H1 (cell line): ENCODE measurements at regions not wholly inside any gene's neighbourhood (a gene's known extent, or its start where the extent isn't known, plus 50 kb on each side); places are given as distances from the start of the nearest gene placed in this dataset.

Experiments
- CTCF ChIA-PET: fragments of 300-600 bp; sonication (Branson Sonifier 250); formaldehyde crosslinking; loops from one replicate; lab custom pipeline; 2021; ENCODE audit not compliant: partially characterized antibody; lab: Charles Lee
- POLR2A ChIA-PET: fragments of 300-600 bp; sonication (Branson Sonifier 250); formaldehyde crosslinking; loops from one replicate; lab custom pipeline; 2021; ENCODE audit warnings: inconsistent platforms; ENCODE audit not compliant: partially characterized antibody; lab: Charles Lee
- DNase-seq, 2 experiments: peaks; one replicate each; pipeline versions ENCODE4 v3.0.0 to v3.0.0-alpha.2; 2010 to 2022; ENCODE audit warnings: low spot score in 2 of 2, low read depth in 1 of 2, mixed read lengths in 1 of 2
- FAIRE-seq: peaks from 2 replicates; lab custom pipeline; 2011; peaks lifted over from hg19 to GRCh38; lab: Jason Lieb, UNC
- H2AFZ ChIP-seq: 2 replicates; pipeline ENCODE4 v1.8.1; 2012; ENCODE audit warnings: low read length, inconsistent platforms
- H2AK5ac ChIP-seq: 2 replicates; pipeline ENCODE4 v1.6.1; 2013; ENCODE audit warnings: low read depth, low read length
- H2BK120ac ChIP-seq: replicated peaks from 2 replicates; pipeline ENCODE3; 2013; ENCODE audit warnings: low read depth, low read length, inconsistent platforms
- H2BK12ac ChIP-seq: 2 replicates; pipeline ENCODE4 v1.6.1; 2013; ENCODE audit warnings: low read depth, low read length
- H2BK15ac ChIP-seq: 2 replicates; pipeline ENCODE4 v1.6.1; 2013; ENCODE audit warnings: low read length
- H2BK20ac ChIP-seq: 2 replicates; pipeline ENCODE4 v1.6.1; 2013; ENCODE audit warnings: low read length
- H2BK5ac ChIP-seq: 2 replicates; pipeline ENCODE4 v1.6.1; 2013; ENCODE audit warnings: low read depth, low read length
- H3K14ac ChIP-seq: 2 replicates; pipeline ENCODE4 v1.6.1; 2013; ENCODE audit warnings: inconsistent platforms; ENCODE audit not compliant: insufficient read length
- H3K18ac ChIP-seq: 2 replicates; pipeline ENCODE4 v1.6.1; 2013; ENCODE audit warnings: low read length; ENCODE audit errors: extremely low read depth
- H3K23ac ChIP-seq: 2 replicates; pipeline ENCODE4 v1.6.1; 2013; ENCODE audit warnings: inconsistent platforms; ENCODE audit not compliant: insufficient read length
- H3K23me2 ChIP-seq: 2 replicates; pipeline ENCODE4 v1.6.1; 2013; ENCODE audit warnings: low read depth, low read length
- H3K27ac ChIP-seq: 2 replicates; pipeline ENCODE4 v1.6.1; 2011; ENCODE audit warnings: low read depth, low read length, inconsistent platforms
- H3K27me3 ChIP-seq, 4 experiments: replicated peaks in 1 of 4; 1 replicate in 1 of 4; 2 replicates in 3 of 4; pipeline versions ENCODE4 v1.6.1 to v1.8.1; 2011 to 2013; ENCODE audit warnings: low read length in 3 of 4, mild to moderate bottlenecking in 3 of 4, inconsistent platforms in 2 of 4, mixed read lengths in 2 of 4, moderate library complexity in 1 of 4; ENCODE audit not compliant: control insufficient read depth in 3 of 4, insufficient read depth in 3 of 4; ENCODE audit errors: extremely low read depth in 1 of 4
- H3K36me3 ChIP-seq, 4 experiments: 2 replicates each; pipeline versions ENCODE4 v1.6.1 to v1.8.1; 2011 to 2013; ENCODE audit warnings: mild to moderate bottlenecking in 4 of 4, low read length in 3 of 4, moderate library complexity in 2 of 4, control low read depth in 1 of 4, inconsistent platforms in 1 of 4; ENCODE audit not compliant: insufficient read depth in 4 of 4, control insufficient read depth in 2 of 4
- H3K4ac ChIP-seq: replicated peaks from 2 replicates; pipeline ENCODE3; 2013; ENCODE audit warnings: low read length, low read depth, mixed read lengths, inconsistent platforms; ENCODE audit not compliant: insufficient read length
- H3K4me1 ChIP-seq, 4 experiments: replicated peaks in 1 of 4; 1 replicate in 1 of 4; 2 replicates in 3 of 4; pipeline versions ENCODE4 v1.6.1 to v1.8.1; 2011 to 2013; ENCODE audit warnings: low read length in 3 of 4, inconsistent platforms in 2 of 4, mixed read lengths in 1 of 4; ENCODE audit not compliant: insufficient read depth in 4 of 4, control insufficient read depth in 3 of 4
- H3K4me2 ChIP-seq, 2 experiments: 2 replicates each; pipeline versions ENCODE4 v1.6.1 to v1.8.1; 2011 to 2013; ENCODE audit warnings: low read depth in 2 of 2, low read length in 2 of 2, control low read depth in 1 of 2, inconsistent platforms in 1 of 2, mild to moderate bottlenecking in 1 of 2; ENCODE audit not compliant: insufficient read depth in 1 of 2
- H3K4me3 ChIP-seq, 4 experiments: fragments of 200-600, 300-600 bp in 1 of 4; sonication (generic), shearing (Covaris generic), sonication (Bioruptor Twin) in 1 of 4; 2 replicates each; pipeline versions ENCODE4 v1.5.1 to v1.8.1; 2011 to 2016; ENCODE audit warnings: low read length in 4 of 4, low read depth in 3 of 4, control low read depth in 2 of 4, inconsistent platforms in 2 of 4, mild to moderate bottlenecking in 2 of 4, mixed read lengths in 1 of 4, moderate library complexity in 1 of 4; ENCODE audit not compliant: insufficient read depth in 2 of 4; ENCODE audit errors: extremely low read depth in 1 of 4
- H3K56ac ChIP-seq: replicated peaks from 2 replicates; pipeline ENCODE3; 2013; ENCODE audit warnings: low read depth, mild to moderate bottlenecking, mixed read lengths, low read length, inconsistent platforms; ENCODE audit not compliant: insufficient read length
- H3K79me1 ChIP-seq: 2 replicates; pipeline ENCODE4 v1.6.1; 2013; ENCODE audit warnings: low read depth, low read length, control low read depth
- H3K79me2 ChIP-seq, 2 experiments: 2 replicates each; pipeline versions ENCODE4 v1.6.1 to v1.8.1; 2012 to 2013; ENCODE audit warnings: low read length in 2 of 2, mild to moderate bottlenecking in 2 of 2, inconsistent platforms in 1 of 2; ENCODE audit not compliant: insufficient read depth in 2 of 2, control insufficient read depth in 1 of 2
- H3K9ac ChIP-seq, 4 experiments: replicated peaks in 1 of 4; 1 replicate in 1 of 4; 2 replicates in 3 of 4; pipeline versions ENCODE4 v1.6.1 to v1.8.1; 2011 to 2013; ENCODE audit warnings: low read depth in 3 of 4, low read length in 3 of 4, control low read depth in 2 of 4, mild to moderate bottlenecking in 2 of 4, moderate library complexity in 2 of 4, inconsistent platforms in 1 of 4; ENCODE audit errors: extremely low read depth in 1 of 4
- H3K9me3 ChIP-seq, 2 experiments: 2 replicates each; pipeline versions ENCODE4 v1.6.1 to v1.8.1; 2012 to 2013; ENCODE audit warnings: mild to moderate bottlenecking in 2 of 2, moderate library complexity in 2 of 2, control low read depth in 1 of 2, inconsistent platforms in 1 of 2, low read depth in 1 of 2, low read length in 1 of 2, mixed read lengths in 1 of 2; ENCODE audit not compliant: insufficient read depth in 2 of 2
- H4K20me1 ChIP-seq, 2 experiments: replicated peaks in 1 of 2; 2 replicates each; pipeline versions ENCODE3 to v1.8.1; 2011 to 2013; ENCODE audit warnings: inconsistent platforms in 2 of 2, low read length in 2 of 2, mild to moderate bottlenecking in 1 of 2; ENCODE audit not compliant: insufficient read depth in 2 of 2, control insufficient read depth in 1 of 2
- H4K5ac ChIP-seq: 2 replicates; pipeline ENCODE4 v1.6.1; 2013; ENCODE audit warnings: low read length, low read depth, mixed read lengths, inconsistent platforms; ENCODE audit not compliant: insufficient read length
- H4K8ac ChIP-seq: 2 replicates; pipeline ENCODE4 v1.8.0; 2013; ENCODE audit warnings: mild to moderate bottlenecking, moderate library complexity, low read length, inconsistent platforms; ENCODE audit not compliant: insufficient read depth; ENCODE audit errors: extremely low read depth
- H4K91ac ChIP-seq: replicated peaks from 2 replicates; pipeline ENCODE3; 2013; ENCODE audit warnings: low read length, mixed read lengths, inconsistent platforms; ENCODE audit not compliant: insufficient read length
- EGR1 ChIP-seq: IDR thresholded peaks from 2 replicates; pipeline ENCODE4 v1.6.1; 2011; ENCODE audit warnings: low read depth, low read length, borderline replicate concordance
- NANOG ChIP-seq: IDR thresholded peaks from 2 replicates; pipeline ENCODE4 v1.6.1; 2011; ENCODE audit warnings: low read length, low read depth, mild to moderate bottlenecking, inconsistent platforms; ENCODE audit not compliant: insufficient read depth, poor library complexity, severe bottlenecking
- NRF1 ChIP-seq: IDR thresholded peaks from 2 replicates; pipeline ENCODE4 v1.6.1; 2011; ENCODE audit warnings: mild to moderate bottlenecking, low read depth, low read length, improper control_type of control experiment
- SP1 ChIP-seq: IDR thresholded peaks from 2 replicates; pipeline ENCODE4 v1.6.1; 2011; ENCODE audit warnings: low read depth, low read length
- SP4 ChIP-seq: IDR thresholded peaks from 2 replicates; pipeline ENCODE4 v1.6.1; 2012; ENCODE audit warnings: low read length, inconsistent platforms
- TBP ChIP-seq: IDR thresholded peaks from 2 replicates; pipeline ENCODE4 v1.6.1; 2011; ENCODE audit warnings: low read depth, low read length, improper control_type of control experiment
- WGBS, 2 experiments: shearing (Covaris generic) in 1 of 2; methylation state at CpG; one replicate each; pipeline versions ENCODE4 v1.1.6 to v1.1.7; 2013 to 2015; ENCODE audit warnings: low lambda C conversion rate in 2 of 2, mixed read lengths in 2 of 2, inconsistent platforms in 1 of 2, low coverage in 1 of 2, missing lambda C conversion rate in 1 of 2; ENCODE audit not compliant: insufficient replicate concordance in 2 of 2, insufficient coverage in 1 of 2, insufficient read length in 1 of 2; ENCODE audit errors: extremely low coverage in 1 of 2, missing lambda C conversion rate in 1 of 2; 5-methylcytosine and 5-hydroxymethylcytosine counted together

DNA sequence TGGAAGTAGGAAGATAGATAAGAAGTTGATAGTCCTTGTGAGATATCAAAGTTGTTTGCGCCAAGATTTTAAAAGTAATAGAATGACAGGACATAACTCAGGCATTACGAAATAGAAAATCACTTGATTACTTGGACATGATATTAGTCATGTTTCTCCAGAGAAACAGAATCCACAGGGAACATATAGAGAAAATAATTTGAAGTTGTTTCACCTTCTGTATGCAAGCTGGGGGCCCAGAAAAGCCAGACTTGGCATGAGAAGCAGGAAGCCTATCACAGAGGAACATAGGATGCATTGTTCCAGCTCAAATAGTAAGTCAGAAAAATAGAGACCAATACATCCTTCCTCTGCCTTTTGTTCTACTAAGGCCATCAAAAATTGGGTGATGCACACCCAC, 715.9 kb downstream of the TECRL start:
- POLR2A ChIA-PET = no interaction called here
- TF ChIP-seq SP1 (no peak), EGR1 (no peak), NRF1 (no peak), SP4 (no peak), TBP (no peak), NANOG (no peak)
- H3K23me2 ChIP-seq = no peaks in the 10 kb centered on the region; the same call in 1 of the 2 replicates
- no peaks in the 10 kb centered on the region for H3K79me2 ChIP-seq
- H4K20me1 ChIP-seq = no peaks in the 10 kb centered on the region
- H3K23ac ChIP-seq = no peak overlapping the region
- no peak overlapping the region for H2AFZ ChIP-seq
- no peak overlapping the region for H3K14ac ChIP-seq
- no peak overlapping the region for H2BK12ac ChIP-seq
- no peak overlapping the region for H3K27ac ChIP-seq
- no peak overlapping the region for H3K9ac ChIP-seq
- H3K18ac ChIP-seq = no peak overlapping the region
- H3K4me3 ChIP-seq = no peak overlapping the region
- H3K27me3 ChIP-seq = no peaks in the 10 kb centered on the region
- H4K8ac ChIP-seq = no peak overlapping the region
- no peak overlapping the region for H3K4me2 ChIP-seq
- DNase-seq = no peak
- H3K79me1 ChIP-seq = no peaks in the 10 kb centered on the region
- H3K9me3 ChIP-seq = peaks cover 13 to 18% of the 10 kb centered on the region in 2 experiments; a peak in 2 of 4 replicates
- no peak overlapping the region for H4K5ac ChIP-seq
- H2BK120ac ChIP-seq = no peak overlapping the region
- 89% methylated on average over 2 of the region's 2 CpGs; no CpG with 5 or more reads in 1 of the 2 experiments for WGBS, 2 experiments
- CTCF ChIA-PET = no interaction called here
- no peak overlapping the region for H2AK5ac ChIP-seq
- no peaks in the 10 kb centered on the region for H3K36me3 ChIP-seq
- no peak overlapping the region for H2BK20ac ChIP-seq
- no peak for FAIRE-seq
- no peak overlapping the region for H3K56ac ChIP-seq
- no peak overlapping the region for H3K4ac ChIP-seq
- no peak overlapping the region for H2BK15ac ChIP-seq
- no peak overlapping the region for H4K91ac ChIP-seq
- H3K4me1 ChIP-seq = no peaks in the 10 kb centered on the region
- no peak overlapping the region for H2BK5ac ChIP-seq
